Hematopoietic multipotent progenitor cell treated with erythropoietin and hydrocortisone succinate and interleukin-3 and kit ligand, for 4 days (in vitro differentiated cells): ENCODE measurements at regions not wholly inside any gene's neighbourhood (a gene's known extent, or its start where the extent isn't known, plus 50 kb on each side); places are given as distances from the start of the nearest gene placed in this dataset.
A peak's percentile ranks its signal among the peaks of the same experiment; 100 is the strongest.
"Not testable (repeated sequence)": the region's sequence is repeated elsewhere in the genome, so short reads cannot be mapped to it uniquely, and the experiment has no call there.

ENCODE experiments used
- DNase-seq: peaks from one replicate; pipeline ENCODE4 v3.0.0-alpha.2; 2015

- DNase-seq: not testable (repeated sequence)
Measured at GRCh38 chr1:121054928-121055327, 129.2 kb downstream of the FAM72B start.

GRCh38 chr1:121066925-121067324, 117.2 kb downstream of the FAM72B start:
- DNase-seq: not testable (repeated sequence)

GRCh38 chr1:121068738-121069499, 115.2 kb downstream of the FAM72B start:
- not testable (repeated sequence) for DNase-seq

- DNase-seq: not testable (repeated sequence)
Measured at GRCh38 chr1:121073852-121074251, 110.3 kb downstream of the FAM72B start.

GRCh38 chr1:121075254-121075805, 108.8 kb downstream of the FAM72B start:
- not testable (repeated sequence) for DNase-seq

- not testable (repeated sequence) for DNase-seq
Measured at GRCh38 chr1:121076674-121077073, 107.5 kb downstream of the FAM72B start.

- DNase-seq: not testable (repeated sequence)
Measured at GRCh38 chr1:121079655-121080054, 104.5 kb downstream of the FAM72B start.

GRCh38 chr1:121080197-121080903, 103.8 kb downstream of the FAM72B start:
- DNase-seq: peak; percentile 85

GRCh38 chr1:121080904-121081264, 103.3 kb downstream of the FAM72B start:
- peak; percentile 16 for DNase-seq

- not testable (repeated sequence) for DNase-seq
Measured at GRCh38 chr1:121081625-121082199, 102.4 kb downstream of the FAM72B start.

GRCh38 chr1:121082995-121083394, 101.1 kb downstream of the FAM72B start:
- DNase-seq: not testable (repeated sequence)

- DNase-seq: not testable (repeated sequence)
Measured at GRCh38 chr1:121086249-121086648, 97.9 kb downstream of the FAM72B start.

GRCh38 chr1:121087221-121087620, 96.9 kb downstream of the FAM72B start:
- DNase-seq: not testable (repeated sequence)

- not testable (repeated sequence) for DNase-seq
Measured at GRCh38 chr1:121088568-121088967, 95.6 kb downstream of the FAM72B start.

- DNase-seq: peak; percentile 91
Measured at GRCh38 chr1:121092329-121092968, 91.7 kb downstream of the FAM72B start.

GRCh38 chr1:121095014-121095413, 89.1 kb downstream of the FAM72B start:
- not testable (repeated sequence) for DNase-seq

GRCh38 chr1:121097127-121097866, 86.8 kb downstream of the FAM72B start:
- DNase-seq: peak; percentile 74

- not testable (repeated sequence) for DNase-seq
Measured at GRCh38 chr1:121097867-121098215, 86.3 kb downstream of the FAM72B start.

- not testable (repeated sequence) for DNase-seq
Measured at GRCh38 chr1:121109025-121109424, 75.1 kb downstream of the FAM72B start.

GRCh38 chr1:121116522-121117297, 67.4 kb downstream of the FAM72B start:
- DNase-seq: not testable (repeated sequence)

GRCh38 chr1:121117298-121117611, 66.9 kb downstream of the FAM72B start:
- not testable (repeated sequence) for DNase-seq
